NCI-H748 treated with DMSO at 0.1 percent for 48 hours (cell line): ENCODE measurements at regions not wholly inside any gene's neighbourhood (a gene's known extent, or its start where the extent isn't known, plus 50 kb on each side); places are given as distances from the start of the nearest gene placed in this dataset.

Experiments used
- DNase-seq: peaks from one replicate; lab custom pipeline; 2025; lab: John Stamatoyannopoulos, UW

- no peak for DNase-seq
Measured at GRCh38 chr18:47469576-47469975, 218.1 kb upstream of the SKOR2 start.

- DNase-seq = no peak
Measured at GRCh38 chr18:47461977-47462376, 210.5 kb upstream of the SKOR2 start.

GRCh38 chr18:47461406-47461948 lies 210.0 kb upstream of the SKOR2 start:
- no peak for DNase-seq

- DNase-seq = no peak
Measured at GRCh38 chr18:47458483-47458882, 207.0 kb upstream of the SKOR2 start.

- no peak for DNase-seq
Measured at GRCh38 chr18:47457614-47458013, 206.2 kb upstream of the SKOR2 start.

- DNase-seq = no peak
Measured at GRCh38 chr18:47453038-47453437, 201.6 kb upstream of the SKOR2 start.

- DNase-seq = no peak
Measured at GRCh38 chr18:47448956-47449355, 197.5 kb upstream of the SKOR2 start.

GRCh38 chr18:47441914-47442313 lies 190.5 kb upstream of the SKOR2 start:
- DNase-seq = no peak

- no peak for DNase-seq
Measured at GRCh38 chr18:47438001-47438400, 186.5 kb upstream of the SKOR2 start.

- no peak for DNase-seq
Measured at GRCh38 chr18:47436871-47437270, 185.4 kb upstream of the SKOR2 start.

- DNase-seq = no peak
Measured at GRCh38 chr18:47434214-47434746, 182.8 kb upstream of the SKOR2 start.

GRCh38 chr18:47427923-47428637 lies 176.6 kb upstream of the SKOR2 start:
- no peak for DNase-seq

GRCh38 chr18:47427072-47427471 lies 175.6 kb upstream of the SKOR2 start:
- no peak for DNase-seq

- no peak for DNase-seq
Measured at GRCh38 chr18:47425365-47425764, 173.9 kb upstream of the SKOR2 start.

- DNase-seq = no peak
Measured at GRCh38 chr18:47422524-47422923, 171.1 kb upstream of the SKOR2 start.

- DNase-seq = no peak
Measured at GRCh38 chr18:47420130-47420529, 168.7 kb upstream of the SKOR2 start.

GRCh38 chr18:47418746-47419145 lies 167.3 kb upstream of the SKOR2 start:
- DNase-seq = no peak

GRCh38 chr18:47417807-47418206 lies 166.3 kb upstream of the SKOR2 start:
- DNase-seq = no peak

GRCh38 chr18:47415881-47416280 lies 164.4 kb upstream of the SKOR2 start:
- DNase-seq = no peak

GRCh38 chr18:47413327-47413726 lies 161.9 kb upstream of the SKOR2 start:
- no peak for DNase-seq

GRCh38 chr18:47412924-47413323 lies 161.5 kb upstream of the SKOR2 start:
- DNase-seq = no peak

GRCh38 chr18:47411159-47411558 lies 159.7 kb upstream of the SKOR2 start:
- no peak for DNase-seq

- DNase-seq = no peak
Measured at GRCh38 chr18:47410139-47410538, 158.7 kb upstream of the SKOR2 start.

GRCh38 chr18:47409519-47409918 lies 158.1 kb upstream of the SKOR2 start:
- no peak for DNase-seq
